K562 (cell line): ENCODE measurements at regions not wholly inside any gene's neighbourhood (a gene's known extent, or its start where the extent isn't known, plus 50 kb on each side); places are given as distances from the start of the nearest gene placed in this dataset.

Experiments used
- ATAC-seq: fragments of 200-7000 bp; cut with Tn5 transposase; 3 replicates; pipeline ENCODE4 v1.9.1; 2020; ENCODE audit warnings: moderate library complexity
- BruUV-seq: library from RNA; stranded (reverse); fragments of 400-500 nt; replicated peaks from 2 replicates; lab custom pipeline; 2021; lab: Mats Ljungman, UMichigan
- CTCF ChIA-PET: fragments of 300-600 bp; formaldehyde crosslinking; extraction: SDS; loops from one replicate; lab custom pipeline; 2021; ENCODE audit warnings: low intra/inter-chr PET ratio; lab: Yijun Ruan, JAX
- POLR2A ChIA-PET: fragments of 300-600, 350-650 bp; sonication (Branson Sonifier 250); formaldehyde crosslinking; extraction: SDS; loops from one replicate; lab custom pipeline; 2021; ENCODE audit warnings: antibody characterized with exemption, inconsistent platforms; lab: Yijun Ruan, JAX
- DNase-seq, 4 experiments: peaks; one replicate each; pipeline versions ENCODE4 v3.0.0 to v3.0.0-alpha.2; 2011 to 2018; ENCODE audit warnings: low spot score in 3 of 4, mixed read lengths in 3 of 4; ENCODE audit errors: extremely low read depth in 1 of 4
- FAIRE-seq: peaks from 2 replicates; lab custom pipeline; 2011; peaks lifted over from hg19 to GRCh38; lab: Jason Lieb, UNC
- H2AFZ ChIP-seq: 2 replicates; pipeline ENCODE4 v1.6.0; 2011; ENCODE audit warnings: low read depth, low read length, control low read depth, inconsistent platforms
- H3K27ac ChIP-seq: fragments of 200-600 bp; 3 replicates; pipeline ENCODE4 v1.8.0; 2011; ENCODE audit warnings: low read depth, mild to moderate bottlenecking, control low read depth, inconsistent platforms, low read length, moderate library complexity, mixed read lengths; ENCODE audit errors: extremely low read depth
- H3K27me3 ChIP-seq, 2 experiments: fragments of 300-600 bp in 1 of 2; 2 replicates in 1 of 2; 3 replicates in 1 of 2; pipeline versions ENCODE4 v1.6.0 to v1.8.0; 2011; ENCODE audit warnings: inconsistent platforms in 2 of 2, low read length in 2 of 2, mild to moderate bottlenecking in 1 of 2, mixed read lengths in 1 of 2, moderate library complexity in 1 of 2; ENCODE audit not compliant: control insufficient read depth in 2 of 2, insufficient read depth in 2 of 2
- H3K36me3 ChIP-seq: fragments of 300-600 bp; 3 replicates; pipeline ENCODE4 v1.8.0; 2011; ENCODE audit warnings: mild to moderate bottlenecking, low read length, inconsistent platforms; ENCODE audit not compliant: control insufficient read depth, insufficient read depth
- H3K4me1 ChIP-seq, 2 experiments: fragments of 200-600 bp in 1 of 2; replicated peaks in 1 of 2; 2 replicates in 1 of 2; 3 replicates in 1 of 2; pipeline versions ENCODE4 v1.5.1 to v1.8.0; 2011; ENCODE audit warnings: inconsistent platforms in 2 of 2, low read length in 2 of 2, mild to moderate bottlenecking in 1 of 2, mixed read lengths in 1 of 2, moderate library complexity in 1 of 2; ENCODE audit not compliant: control insufficient read depth in 2 of 2, insufficient read depth in 2 of 2
- H3K4me2 ChIP-seq: 2 replicates; pipeline ENCODE4 v1.6.1; 2011; ENCODE audit warnings: low read length, control low read depth, inconsistent platforms, mixed read lengths; ENCODE audit not compliant: insufficient read depth
- H3K4me3 ChIP-seq: fragments of 200-600 bp; sonication (generic), shearing (Covaris generic); 2 replicates; pipeline ENCODE4 v1.5.1; 2016; ENCODE audit warnings: control low read depth, inconsistent platforms
- H3K79me2 ChIP-seq: fragments of 200-600 bp; 3 replicates; pipeline ENCODE4 v1.8.0; 2011; ENCODE audit warnings: low read length, inconsistent platforms; ENCODE audit not compliant: control insufficient read depth, insufficient read depth
- H3K9ac ChIP-seq, 2 experiments: 2 replicates each; pipeline versions ENCODE4 v1.6.0 to v1.6.1; 2011; ENCODE audit warnings: low read depth in 2 of 2, low read length in 2 of 2, control low read depth in 1 of 2, inconsistent platforms in 1 of 2, mild to moderate bottlenecking in 1 of 2, mixed read lengths in 1 of 2; ENCODE audit not compliant: insufficient read depth in 1 of 2
- H3K9me1 ChIP-seq: one replicate; pipeline ENCODE4 v1.6.0; 2011; ENCODE audit warnings: inconsistent platforms, mild to moderate bottlenecking, low read length, moderate library complexity; ENCODE audit not compliant: control insufficient read depth, insufficient read depth
- H3K9me3 ChIP-seq: replicated peaks from 2 replicates; pipeline ENCODE4 v1.5.1; 2011; ENCODE audit warnings: low read depth, low read length, inconsistent platforms; ENCODE audit not compliant: control insufficient read depth, insufficient read depth
- H4K20me1 ChIP-seq: replicated peaks from 2 replicates; pipeline ENCODE4 v1.6.1; 2011; ENCODE audit warnings: low read length, inconsistent platforms, mixed read lengths; ENCODE audit not compliant: control insufficient read depth, insufficient read depth
- AFF4 ChIP-seq: sonication (generic); formaldehyde crosslinking; IDR thresholded peaks from 2 replicates; pipeline ENCODE4 v1.8.0; 2023; ENCODE audit warnings: mild to moderate bottlenecking, missing genetic modification reagents
- ATF4 ChIP-seq: fragments of 450-650 bp; formaldehyde crosslinking; IDR thresholded peaks from 2 replicates; pipeline ENCODE4 v1.4.0; 2022; ENCODE audit warnings: mild to moderate bottlenecking, moderate library complexity
- CBFB ChIP-seq: sonication (generic); formaldehyde crosslinking; IDR thresholded peaks from 2 replicates; pipeline ENCODE4 v1.4.0; 2020; ENCODE audit warnings: mild to moderate bottlenecking, missing genetic modification reagents
- CTCFL ChIP-seq: IDR thresholded peaks from 2 replicates; pipeline ENCODE4 v1.6.1; 2011; ENCODE audit warnings: borderline replicate concordance, low read depth, mild to moderate bottlenecking, moderate library complexity, low read length; ENCODE audit not compliant: insufficient read depth, poor library complexity, severe bottlenecking
- MLLT1 ChIP-seq, 2 experiments: fragments of 450-650 bp; IDR thresholded peaks; 2 replicates each; pipeline ENCODE4 v1.6.1; 2016
- MYBL2 ChIP-seq, 2 experiments: fragments of 450-650 bp in 1 of 2; sonication (generic) in 1 of 2; formaldehyde crosslinking in 1 of 2; IDR thresholded peaks; 2 replicates each; pipeline versions ENCODE4 v1.6.1 to v1.8.1; 2017 to 2022; ENCODE audit warnings: borderline replicate concordance in 1 of 2, inconsistent platforms in 1 of 2, low read depth in 1 of 2, mild to moderate bottlenecking in 1 of 2, missing genetic modification reagents in 1 of 2, moderate library complexity in 1 of 2
- NFE2 ChIP-seq: IDR thresholded peaks from 2 replicates; pipeline ENCODE4 v1.6.1; 2014; ENCODE audit warnings: antibody characterized with exemption, low read depth
- PML ChIP-seq: IDR thresholded peaks from 2 replicates; pipeline ENCODE4 v1.6.1; 2012; ENCODE audit warnings: low read length, inconsistent platforms
- SMAD1 ChIP-seq: fragments of 150-350 bp; IDR thresholded peaks from 2 replicates; pipeline ENCODE4 v1.6.1; 2014; ENCODE audit warnings: low read length, low read depth; ENCODE audit not compliant: partially characterized antibody
- ZNF124 ChIP-seq: sonication (generic); formaldehyde crosslinking; IDR thresholded peaks from 2 replicates; pipeline ENCODE4 v1.8.1; 2022; ENCODE audit warnings: missing genetic modification reagents
- ZNF280A ChIP-seq: fragments of 450-650 bp; IDR thresholded peaks from 2 replicates; pipeline ENCODE4 v1.6.1; 2018; ENCODE audit warnings: mild to moderate bottlenecking, low read depth; ENCODE audit not compliant: partially characterized antibody
- ZNF444 ChIP-seq: fragments of 250-450 bp; sonication (Bioruptor Pico); IDR thresholded peaks from 2 replicates; pipeline ENCODE4 v1.4.0; 2020; ENCODE audit warnings: mild to moderate bottlenecking, moderate library complexity
- ZNF57 ChIP-seq: fragments of 450-650 bp; formaldehyde crosslinking; IDR thresholded peaks from 2 replicates; pipeline ENCODE4 v1.4.0; 2020; ENCODE audit warnings: mild to moderate bottlenecking, moderate library complexity
- WGBS: fragments of 100-300 bp; shearing (Covaris generic); methylation state at CpG from one replicate; pipeline ENCODE4 v1.1.6; 2016; ENCODE audit warnings: low coverage, mixed read lengths; ENCODE audit not compliant: insufficient coverage; ENCODE audit errors: missing lambda C conversion rate; 5-methylcytosine and 5-hydroxymethylcytosine counted together
- in situ Hi-C: fragments of 300-500 bp; cut with MboI; formaldehyde crosslinking; loops from 4 replicates; pipeline ENCODE4 v1.15.0; 2018; ENCODE audit warnings: inconsistent platforms, mixed read lengths
- intact Hi-C: fragments of 100-400 bp; cut with micrococcal nuclease; formaldehyde crosslinking; loops from 2 replicates; pipeline ENCODE4 v1.14.2; 2022

GRCh38 chr2:45268631-45269030 lies 259.4 kb upstream of the SIX2 start:
- H3K36me3 ChIP-seq: no peaks in the 10 kb centered on the region
- H3K4me2 ChIP-seq: no peak overlapping the region
- intact Hi-C loops (no loop called here), in situ Hi-C loops (no loop called here)
- no peak for ATAC-seq
- no peak overlapping the region for H2AFZ ChIP-seq
- no peaks in the 10 kb centered on the region for H3K9me1 ChIP-seq
- H3K9me3 ChIP-seq: no peaks in the 10 kb centered on the region; the same call in 1 of the 2 replicates
- no peak for FAIRE-seq
- no peaks in the 10 kb centered on the region for H3K4me1 ChIP-seq
- no peak for DNase-seq
- H3K27me3 ChIP-seq: peaks cover 20 to 55% of the 10 kb centered on the region in 2 experiments; a peak in 4 of 5 replicates
- H3K27ac ChIP-seq: no peak overlapping the region
- ChIA-PET POLR2A (no interaction called here), CTCF (no interaction called here)
- WGBS: 0% methylated on average over 3 of the region's 3 CpGs
- H3K79me2 ChIP-seq: no peaks in the 10 kb centered on the region
- H4K20me1 ChIP-seq: no peaks in the 10 kb centered on the region
- H3K4me3 ChIP-seq: no peak overlapping the region
- no peak overlapping the region for H3K9ac ChIP-seq
- BruUV-seq: no TSS peak
- TF ChIP-seq MYBL2 (IDR thresholded peaks at IDR 0.05; ENCODE audit: low read depth) (no peak), MYBL2 (CRISPR knock-in tag; IDR thresholded peaks at IDR 0.05; ENCODE audit: borderline replicate concordance) (no peak), ZNF57 (no peak), CBFB (CRISPR knock-in tag) (no peak), SMAD1 (no peak), ATF4 (no peak), MLLT1 (IDR thresholded peaks at IDR 0.05) (no peak), NFE2 (no peak), PML (no peak), ZNF124 (CRISPR knock-in tag) (no peak), ZNF280A (no peak), CTCFL (no peak), ZNF444 (no peak), AFF4 (CRISPR knock-in tag) (no peak)
